Fibroblast of the conjunctiva (primary cell): ENCODE measurements at regions not wholly inside any gene's neighbourhood (a gene's known extent, or its start where the extent isn't known, plus 50 kb on each side); places are given as distances from the start of the nearest gene placed in this dataset.
"Not testable (repeated sequence)": the region's sequence is repeated elsewhere in the genome, so short reads cannot be mapped to it uniquely, and the experiment has no call there.

ENCODE experiments used
- DNase-seq: peaks from one replicate; pipeline ENCODE4 v3.0.0-alpha.2; 2010; ENCODE audit warnings: low read depth

GRCh38 chr11:37430966-37431632 is 833.1 kb upstream of the RAG2 start:
- not testable (repeated sequence) for DNase-seq

GRCh38 chr11:37422511-37422910 is 824.5 kb upstream of the RAG2 start:
- no peak for DNase-seq

GRCh38 chr11:37411289-37411688 is 813.3 kb upstream of the RAG2 start:
- no peak for DNase-seq

GRCh38 chr11:37409124-37409523 is 811.1 kb upstream of the RAG2 start:
- no peak for DNase-seq

GRCh38 chr11:37407461-37407860 is 809.4 kb upstream of the RAG2 start:
- no peak for DNase-seq

GRCh38 chr11:37406651-37407050 is 808.6 kb upstream of the RAG2 start:
- DNase-seq: no peak

GRCh38 chr11:37404231-37404630 is 806.2 kb upstream of the RAG2 start:
- no peak for DNase-seq

- DNase-seq: no peak
Observed at GRCh38 chr11:37402663-37403062, 804.6 kb upstream of the RAG2 start.

- DNase-seq: no peak
Observed at GRCh38 chr11:37394236-37394870, 796.3 kb upstream of the RAG2 start.

GRCh38 chr11:37391615-37392014 is 793.6 kb upstream of the RAG2 start:
- no peak for DNase-seq

- DNase-seq: no peak
Observed at GRCh38 chr11:37390576-37391083, 792.6 kb upstream of the RAG2 start.

GRCh38 chr11:37378958-37379357 is 780.9 kb upstream of the RAG2 start:
- no peak for DNase-seq

- DNase-seq: no peak
Observed at GRCh38 chr11:37372667-37373066, 774.6 kb upstream of the RAG2 start.

- DNase-seq: no peak
Observed at GRCh38 chr11:37371346-37371970, 773.4 kb upstream of the RAG2 start.

- DNase-seq: no peak
Observed at GRCh38 chr11:37370817-37371216, 772.8 kb upstream of the RAG2 start.

GRCh38 chr11:37364246-37364839 is 766.3 kb upstream of the RAG2 start:
- DNase-seq: no peak

GRCh38 chr11:37353192-37353591 is 755.2 kb upstream of the RAG2 start:
- DNase-seq: no peak

GRCh38 chr11:37352485-37352884 is 754.4 kb upstream of the RAG2 start:
- DNase-seq: no peak

GRCh38 chr11:37343290-37343689 is 745.3 kb upstream of the RAG2 start:
- DNase-seq: no peak

GRCh38 chr11:37336401-37336800 is 738.4 kb upstream of the RAG2 start:
- DNase-seq: no peak

- DNase-seq: no peak
Observed at GRCh38 chr11:37333345-37333744, 735.3 kb upstream of the RAG2 start.

GRCh38 chr11:37323843-37324242 is 725.8 kb upstream of the RAG2 start:
- DNase-seq: no peak
